ENCODE measurements at regions not wholly inside any gene's neighbourhood (a gene's known extent, or its start where the extent isn't known, plus 50 kb on each side); places are given as distances from the start of the nearest gene placed in this dataset.

- Histone ChIP-seq H3K4me3 (no peak overlapping the region), H3K27ac (no peak overlapping the region), H3K36me3 (ENCODE audit: insufficient read depth in 1 of 2, low read depth in 1 of 2) (no peaks in the 10 kb centered on the region), H3K4me1 (no peaks in the 10 kb centered on the region), H3K9me3 (no peaks in the 10 kb centered on the region), H3K27me3 (ENCODE audit: insufficient read depth in 3 of 3, low read length in 2 of 3) (no peaks in the 10 kb centered on the region)
- DNase-seq: no peak
- peak in 3 of 4 donors; percentile 25 to 58 (median 56) for ATAC-seq
- 35 to 61% (median 38%) methylated on average over 3 of the region's 3 CpGs for WGBS, 3 donors
- TF ChIP-seq, protein P1, sequence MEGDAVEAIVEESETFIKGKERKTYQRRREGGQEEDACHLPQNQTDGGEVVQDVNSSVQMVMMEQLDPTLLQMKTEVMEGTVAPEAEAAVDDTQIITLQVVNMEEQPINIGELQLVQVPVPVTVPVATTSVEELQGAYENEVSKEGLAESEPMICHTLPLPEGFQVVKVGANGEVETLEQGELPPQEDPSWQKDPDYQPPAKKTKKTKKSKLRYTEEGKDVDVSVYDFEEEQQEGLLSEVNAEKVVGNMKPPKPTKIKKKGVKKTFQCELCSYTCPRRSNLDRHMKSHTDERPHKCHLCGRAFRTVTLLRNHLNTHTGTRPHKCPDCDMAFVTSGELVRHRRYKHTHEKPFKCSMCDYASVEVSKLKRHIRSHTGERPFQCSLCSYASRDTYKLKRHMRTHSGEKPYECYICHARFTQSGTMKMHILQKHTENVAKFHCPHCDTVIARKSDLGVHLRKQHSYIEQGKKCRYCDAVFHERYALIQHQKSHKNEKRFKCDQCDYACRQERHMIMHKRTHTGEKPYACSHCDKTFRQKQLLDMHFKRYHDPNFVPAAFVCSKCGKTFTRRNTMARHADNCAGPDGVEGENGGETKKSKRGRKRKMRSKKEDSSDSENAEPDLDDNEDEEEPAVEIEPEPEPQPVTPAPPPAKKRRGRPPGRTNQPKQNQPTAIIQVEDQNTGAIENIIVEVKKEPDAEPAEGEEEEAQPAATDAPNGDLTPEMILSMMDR (IDR thresholded peaks at IDR 0.05): no peak
- intact Hi-C loops (cut with DNase I): no loop called here
These were observed 570.7 kb downstream of the CAAP1 start for GRCh38 chr9:26321935-26322334.

DNA sequence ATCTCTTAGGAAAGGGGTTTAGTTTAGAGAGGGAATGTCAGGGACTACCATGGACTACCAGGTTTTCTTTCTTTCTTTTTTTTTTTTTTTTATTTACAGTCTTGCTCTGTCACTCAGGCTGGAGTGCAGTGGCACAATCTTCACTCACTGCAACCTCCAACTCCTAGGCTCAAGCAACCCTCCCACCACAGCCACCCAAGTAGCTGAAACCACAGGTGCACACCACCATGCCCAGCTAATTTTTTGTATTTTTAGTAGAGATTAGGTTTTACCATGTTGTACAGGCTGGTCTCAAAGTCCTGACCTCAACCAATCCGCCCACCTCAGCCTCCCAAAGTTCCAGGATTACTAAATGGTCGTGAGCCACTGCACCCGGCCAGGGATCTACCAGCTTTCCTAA, 572.7 kb downstream of the CAAP1 start:
- Histone ChIP-seq H3K4me1 (no peaks in the 10 kb centered on the region), H3K9me3 (no peaks in the 10 kb centered on the region), H3K36me3 (ENCODE audit: insufficient read depth in 1 of 2, low read depth in 1 of 2) (no peaks in the 10 kb centered on the region), H3K27me3 (ENCODE audit: insufficient read depth in 3 of 3, low read length in 2 of 3) (no peaks in the 10 kb centered on the region), H3K4me3 (no peak overlapping the region), H3K27ac (no peak overlapping the region)
- WGBS, 3 donors: 79 to 88% (median 87%) methylated on average over 3 of the region's 3 CpGs
- TF ChIP-seq, protein P1 (IDR thresholded peaks at IDR 0.05): no peak
- ATAC-seq: no peak
- DNase-seq: no peak
- intact Hi-C loops (cut with DNase I): no loop called here

DNA sequence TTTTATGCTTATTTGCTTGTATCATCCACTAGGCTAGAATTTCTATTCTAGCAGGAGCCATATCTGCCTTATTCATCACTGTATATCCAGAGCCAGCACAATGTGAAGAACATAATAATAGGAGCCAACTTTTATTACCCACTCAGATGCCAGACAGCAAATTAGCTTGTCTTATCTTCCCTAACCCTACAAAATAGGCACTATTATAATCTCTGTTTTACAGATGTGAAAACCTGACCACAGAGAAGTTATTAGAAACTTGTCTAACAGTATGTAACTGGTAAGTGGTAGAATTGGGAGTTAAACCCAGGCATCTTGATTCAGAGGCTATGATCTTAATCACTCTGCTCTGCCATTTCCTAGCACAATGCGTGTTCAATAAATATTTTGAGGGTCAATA, 579.5 kb downstream of the CAAP1 start:
- H3K4me3 ChIP-seq: no peak overlapping the region
- intact Hi-C loops (cut with DNase I): no loop called here
- no peaks in the 10 kb centered on the region for H3K4me1 ChIP-seq
- no peak overlapping the region for H3K27ac ChIP-seq
- no peak for ATAC-seq
- no peaks in the 10 kb centered on the region for H3K27me3 ChIP-seq (ENCODE audit: insufficient read depth in 3 of 3, low read length in 2 of 3)
- DNase-seq: no peak
- no peaks in the 10 kb centered on the region for H3K36me3 ChIP-seq (ENCODE audit: insufficient read depth in 1 of 2, low read depth in 1 of 2)
- 69 to 88% (median 70%) methylated on average over 1 of the region's 1 CpG for WGBS, 3 donors
- H3K9me3 ChIP-seq: no peaks in the 10 kb centered on the region
- TF ChIP-seq, protein P1 (IDR thresholded peaks at IDR 0.05): no peak

DNA sequence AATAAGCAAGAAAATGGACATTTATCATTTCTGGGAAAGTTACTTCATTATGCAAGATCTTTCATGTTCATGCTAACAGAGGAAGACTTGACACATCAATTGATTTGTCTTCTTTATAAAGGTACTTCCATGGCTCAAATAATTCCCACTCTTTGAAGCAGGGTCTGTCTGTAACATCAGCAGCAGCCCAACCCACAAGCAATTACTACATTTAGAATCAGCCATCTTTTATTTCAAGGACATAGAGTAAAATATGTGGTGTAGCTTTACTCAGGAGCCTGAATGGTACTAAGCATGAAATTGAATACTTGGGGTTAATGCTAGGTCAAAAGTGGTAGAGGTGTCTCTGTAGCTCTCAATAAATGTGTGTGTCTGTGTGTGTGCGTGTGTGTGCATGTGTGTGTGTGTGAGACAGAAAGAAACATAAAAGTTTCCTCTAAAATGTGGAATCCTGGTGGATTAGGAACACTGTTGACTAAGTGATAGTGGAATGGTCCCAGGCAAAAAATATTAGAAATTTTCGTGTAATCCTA, 581.1 kb downstream of the CAAP1 start:
- Histone ChIP-seq H3K36me3 (ENCODE audit: insufficient read depth in 1 of 2, low read depth in 1 of 2) (no peaks in the 10 kb centered on the region), H3K4me3 (no peak overlapping the region), H3K9me3 (no peaks in the 10 kb centered on the region), H3K27me3 (ENCODE audit: insufficient read depth in 3 of 3, low read length in 2 of 3) (no peaks in the 10 kb centered on the region), H3K27ac (no peak overlapping the region), H3K4me1 (no peaks in the 10 kb centered on the region)
- ATAC-seq (no peak), DNase-seq (no peak)
- intact Hi-C loops (cut with DNase I): no loop called here
- 43 to 56% (median 50%) methylated on average over 2 of the region's 2 CpGs for WGBS, 3 donors
- TF ChIP-seq, protein P1 (IDR thresholded peaks at IDR 0.05): no peak

DNA sequence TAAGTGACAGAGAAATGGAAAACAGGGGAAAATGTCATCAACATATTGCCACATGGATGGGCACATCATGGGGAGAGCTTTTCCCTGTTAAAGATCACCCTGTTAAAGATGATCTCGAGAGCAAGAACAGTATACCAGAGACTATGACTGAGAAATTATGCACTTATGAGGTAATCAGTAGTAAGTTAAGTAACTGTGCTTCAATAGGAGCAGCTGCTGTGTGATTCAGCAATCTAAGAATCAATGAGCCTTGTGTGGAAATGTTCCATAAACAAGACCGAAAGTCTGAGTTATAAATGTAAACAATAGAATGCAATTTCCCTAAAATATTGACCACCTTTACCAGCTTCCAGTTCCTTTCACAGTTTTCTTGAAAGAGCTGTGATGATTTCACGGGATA, 582.3 kb downstream of the CAAP1 start:
- no peaks in the 10 kb centered on the region for H3K4me1 ChIP-seq
- intact Hi-C loops (cut with DNase I): no loop called here
- WGBS, 3 donors: 43 to 57% (median 54%) methylated on average over 3 of the region's 3 CpGs
- H3K4me3 ChIP-seq: no peak overlapping the region
- no peaks in the 10 kb centered on the region for H3K27me3 ChIP-seq (ENCODE audit: insufficient read depth in 3 of 3, low read length in 2 of 3)
- no peaks in the 10 kb centered on the region for H3K9me3 ChIP-seq
- no peak overlapping the region for H3K27ac ChIP-seq
- no peak for DNase-seq
- no peaks in the 10 kb centered on the region for H3K36me3 ChIP-seq (ENCODE audit: insufficient read depth in 1 of 2, low read depth in 1 of 2)
- TF ChIP-seq, protein P1 (IDR thresholded peaks at IDR 0.05): no peak
- ATAC-seq: no peak

Data from psoas muscle (tissue), 7 donors.